ENCODE measurements at regions not wholly inside any gene's neighbourhood (a gene's known extent, or its start where the extent isn't known, plus 50 kb on each side); places are given as distances from the start of the nearest gene placed in this dataset.

GRCh38 chr15:39260391-39260790 lies 320.5 kb upstream of the THBS1 start:
- no peak for TF ChIP-seq CTCF (IDR thresholded peaks at IDR 0.05)
- TF ChIP-seq POLR2A (IDR thresholded peaks at IDR 0.05): no peak

Data from esophagus squamous epithelium (tissue), 4 donors.